GM18868 (cell line): ENCODE measurements at regions not wholly inside any gene's neighbourhood (a gene's known extent, or its start where the extent isn't known, plus 50 kb on each side); places are given as distances from the start of the nearest gene placed in this dataset.

Source experiments
- ATAC-seq: cut with Tn5 transposase; IDR thresholded peaks from one replicate; pipeline ENCODE4 v1.9.1; 2021; ENCODE audit warnings: mild to moderate bottlenecking, moderate library complexity; ENCODE audit not compliant: unreplicated experiment

GRCh38 chr21:15233611-15234010, 168.8 kb upstream of the NRIP1 start:
- ATAC-seq: no peak

- ATAC-seq: no peak
Measured at GRCh38 chr21:15236111-15236510, 171.3 kb upstream of the NRIP1 start.

- ATAC-seq: no peak
Measured at GRCh38 chr21:15240848-15241247, 176.0 kb upstream of the NRIP1 start.

GRCh38 chr21:15241997-15242736, 177.4 kb upstream of the NRIP1 start:
- ATAC-seq: no peak

GRCh38 chr21:15242906-15243305, 178.1 kb upstream of the NRIP1 start:
- ATAC-seq: no peak

- no peak for ATAC-seq
Measured at GRCh38 chr21:15243406-15243805, 178.6 kb upstream of the NRIP1 start.

GRCh38 chr21:15247613-15248012, 182.8 kb upstream of the NRIP1 start:
- ATAC-seq: no peak

GRCh38 chr21:15249285-15249993, 184.6 kb upstream of the NRIP1 start:
- ATAC-seq: no peak

GRCh38 chr21:15250384-15250783, 185.6 kb upstream of the NRIP1 start:
- no peak for ATAC-seq

- ATAC-seq: no peak
Measured at GRCh38 chr21:15252431-15252830, 187.6 kb upstream of the NRIP1 start.

- ATAC-seq: no peak
Measured at GRCh38 chr21:15254111-15254510, 189.3 kb upstream of the NRIP1 start.

GRCh38 chr21:15255261-15255660, 190.5 kb upstream of the NRIP1 start:
- no peak for ATAC-seq

- ATAC-seq: no peak
Measured at GRCh38 chr21:15255763-15256162, 191.0 kb upstream of the NRIP1 start.

- ATAC-seq: no peak
Measured at GRCh38 chr21:15256996-15257395, 192.2 kb upstream of the NRIP1 start.

GRCh38 chr21:15257646-15258045, 192.8 kb upstream of the NRIP1 start:
- no peak for ATAC-seq

- no peak for ATAC-seq
Measured at GRCh38 chr21:15259824-15260223, 195.0 kb upstream of the NRIP1 start.

GRCh38 chr21:15260604-15261003, 195.8 kb upstream of the NRIP1 start:
- ATAC-seq: no peak

GRCh38 chr21:15264084-15264665, 199.4 kb upstream of the NRIP1 start:
- ATAC-seq: no peak

GRCh38 chr21:15272171-15272570, 207.4 kb upstream of the NRIP1 start:
- no peak for ATAC-seq

- no peak for ATAC-seq
Measured at GRCh38 chr21:15272591-15272990, 207.8 kb upstream of the NRIP1 start.

- ATAC-seq: no peak
Measured at GRCh38 chr21:15273244-15273643, 208.4 kb upstream of the NRIP1 start.
